AG04450 (cell line): ENCODE measurements at regions not wholly inside any gene's neighbourhood (a gene's known extent, or its start where the extent isn't known, plus 50 kb on each side); places are given as distances from the start of the nearest gene placed in this dataset.

ENCODE experiments used
- CTCF ChIA-PET: fragments of 300-600, 350-600 bp; formaldehyde crosslinking; extraction: SDS; loops from one replicate; lab custom pipeline; 2022; ENCODE audit warnings: antibody characterized with exemption, inconsistent platforms; lab: Charles Lee
- POLR2A ChIA-PET: fragments of 350-600 bp; formaldehyde crosslinking; extraction: SDS; loops from one replicate; lab custom pipeline; 2021; ENCODE audit warnings: antibody characterized with exemption, inconsistent platforms; lab: Yijun Ruan, JAX
- DNase-seq: peaks from one replicate; pipeline ENCODE4 v3.0.0-alpha.2; 2011; ENCODE audit warnings: low read depth, low spot score
- H3K27ac ChIP-seq: one replicate; pipeline ENCODE4 v1.5.1; 2012; ENCODE audit warnings: low read depth, low read length, control low read depth
- H3K27me3 ChIP-seq: one replicate; pipeline ENCODE4 v1.6.0; 2012; ENCODE audit warnings: low read length; ENCODE audit not compliant: control insufficient read depth, insufficient read depth
- H3K4me3 ChIP-seq: 2 replicates; pipeline ENCODE4 v1.5.1; 2011; ENCODE audit warnings: mild to moderate bottlenecking, low read depth, low read length, control low read depth
- H3K9me3 ChIP-seq: 2 replicates; pipeline ENCODE4 v1.5.1; 2012; ENCODE audit warnings: low read length; ENCODE audit not compliant: control insufficient read depth, insufficient read depth
- TF ChIP-seq, protein P1 (sequence below): IDR thresholded peaks from 2 replicates; pipeline ENCODE4 v1.5.1; 2011; ENCODE audit warnings: low read depth, low read length, control low read depth, inconsistent platforms

- Histone ChIP-seq H3K9me3 (no peaks in the 10 kb centered on the region), H3K4me3 (no peak overlapping the region), H3K27ac (no peak overlapping the region), H3K27me3 (no peaks in the 10 kb centered on the region)
- POLR2A ChIA-PET, result interaction anchor here (0.7 kb wide), 1 partner anchor 39 kb away, joined by 3 read pairs; no protein-coding TSS in a partner anchor
- TF ChIP-seq, protein P1, sequence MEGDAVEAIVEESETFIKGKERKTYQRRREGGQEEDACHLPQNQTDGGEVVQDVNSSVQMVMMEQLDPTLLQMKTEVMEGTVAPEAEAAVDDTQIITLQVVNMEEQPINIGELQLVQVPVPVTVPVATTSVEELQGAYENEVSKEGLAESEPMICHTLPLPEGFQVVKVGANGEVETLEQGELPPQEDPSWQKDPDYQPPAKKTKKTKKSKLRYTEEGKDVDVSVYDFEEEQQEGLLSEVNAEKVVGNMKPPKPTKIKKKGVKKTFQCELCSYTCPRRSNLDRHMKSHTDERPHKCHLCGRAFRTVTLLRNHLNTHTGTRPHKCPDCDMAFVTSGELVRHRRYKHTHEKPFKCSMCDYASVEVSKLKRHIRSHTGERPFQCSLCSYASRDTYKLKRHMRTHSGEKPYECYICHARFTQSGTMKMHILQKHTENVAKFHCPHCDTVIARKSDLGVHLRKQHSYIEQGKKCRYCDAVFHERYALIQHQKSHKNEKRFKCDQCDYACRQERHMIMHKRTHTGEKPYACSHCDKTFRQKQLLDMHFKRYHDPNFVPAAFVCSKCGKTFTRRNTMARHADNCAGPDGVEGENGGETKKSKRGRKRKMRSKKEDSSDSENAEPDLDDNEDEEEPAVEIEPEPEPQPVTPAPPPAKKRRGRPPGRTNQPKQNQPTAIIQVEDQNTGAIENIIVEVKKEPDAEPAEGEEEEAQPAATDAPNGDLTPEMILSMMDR, result 0 out of 2 replicates have a peak, but pooled peaks have one; percentile 2
- DNase-seq, result no peak
- CTCF ChIA-PET, result interaction anchor here (1.0 to 1.1 kb wide), 2 partner anchors 111 to 197 kb away, joined by 5 to 6 read pairs; no protein-coding TSS in a partner anchor
These were observed 194.1 kb upstream of the GSE1 start for GRCh38 chr16:85418978-85419491.

- Histone ChIP-seq H3K4me3 (no peak overlapping the region), H3K9me3 (no peaks in the 10 kb centered on the region), H3K27ac (no peak overlapping the region), H3K27me3 (no peaks in the 10 kb centered on the region)
- POLR2A ChIA-PET, result interaction anchor here (0.6 to 0.7 kb wide), 2 partner anchors 38 to 133 kb away, joined by 3 to 6 read pairs; no protein-coding TSS in a partner anchor
- CTCF ChIA-PET, result interaction anchor here (0.6 to 2.9 kb wide), 21 partner anchors 9 to 197 kb away, joined by 3 to 20 read pairs (median 4); no protein-coding TSS in a partner anchor
- TF ChIP-seq, protein P1, result no peak
- no peak for DNase-seq
These were observed 193.4 kb upstream of the GSE1 start for GRCh38 chr16:85419503-85420408.

- TF ChIP-seq, protein P1, result peak; percentile 81
- Histone ChIP-seq H3K4me3 (no peak overlapping the region), H3K27me3 (no peaks in the 10 kb centered on the region), H3K9me3 (no peaks in the 10 kb centered on the region; the same call in 1 of the 2 replicates), H3K27ac (no peak overlapping the region)
- CTCF ChIA-PET, result interaction anchor here (0.6 to 2.9 kb wide), 26 partner anchors 8 to 196 kb away, joined by 3 to 20 read pairs (median 4); no protein-coding TSS in a partner anchor
- DNase-seq, result no peak
- POLR2A ChIA-PET, result no interaction called here
These were observed 192.4 kb upstream of the GSE1 start for GRCh38 chr16:85420501-85421337.

GRCh38 chr16:85421338-85422195, 191.6 kb upstream of the GSE1 start:
- no peaks in the 10 kb centered on the region; the same call in 1 of the 2 replicates for H3K9me3 ChIP-seq
- no peak for DNase-seq
- no peak overlapping the region for H3K27ac ChIP-seq
- CTCF ChIA-PET, result interaction anchor here (0.5 to 2.9 kb wide), 17 partner anchors 8 to 1259 kb away, joined by 3 to 20 read pairs (median 4); no protein-coding TSS in a partner anchor
- POLR2A ChIA-PET, result no interaction called here
- no peak overlapping the region for H3K4me3 ChIP-seq
- TF ChIP-seq, protein P1, result no peak
- no peaks in the 10 kb centered on the region for H3K27me3 ChIP-seq
